Spleen (tissue), 11 donors: ENCODE measurements at regions not wholly inside any gene's neighbourhood (a gene's known extent, or its start where the extent isn't known, plus 50 kb on each side); places are given as distances from the start of the nearest gene placed in this dataset.

Experiments used
- DNase-seq: peaks from one replicate; pipeline ENCODE4 v3.0.0-alpha.2; 2020
- H3K27ac ChIP-seq, 8 donors: fragments of 200-600 bp; sonication (generic) in 7 of 8; 1 replicate in 4 of 8; 2 replicates in 4 of 8; pipeline versions ENCODE4 v1.5.0 to v1.8.0; 2016 to 2021; ENCODE audit warnings: inconsistent platforms in 4 of 8, mild to moderate bottlenecking in 4 of 8, moderate library complexity in 1 of 8
- H3K27me3 ChIP-seq, 7 donors: fragments of 200-600 bp; sonication (generic) in 6 of 7; replicated peaks in 1 of 7; 1 replicate in 4 of 7; 2 replicates in 3 of 7; pipeline versions ENCODE4 v1.5.0 to v1.8.0; 2016 to 2021; ENCODE audit warnings: inconsistent platforms in 3 of 7, mild to moderate bottlenecking in 1 of 7
- H3K36me3 ChIP-seq, 6 donors: fragments of 200-600 bp; sonication (generic) in 5 of 6; 1 replicate in 4 of 6; 2 replicates in 2 of 6; pipeline versions ENCODE4 v1.5.0 to v1.8.0; 2016 to 2021; ENCODE audit warnings: inconsistent platforms in 2 of 6
- H3K4me1 ChIP-seq, 6 donors: fragments of 200-600 bp; sonication (generic) in 5 of 6; 1 replicate in 3 of 6; 2 replicates in 3 of 6; pipeline versions ENCODE4 v1.5.0 to v1.8.0; 2016 to 2021; ENCODE audit warnings: inconsistent platforms in 3 of 6
- H3K4me3 ChIP-seq, 8 donors: fragments of 200-600 bp; sonication (generic) in 7 of 8; 1 replicate in 4 of 8; 2 replicates in 4 of 8; pipeline versions ENCODE4 v1.5.0 to v1.8.0; 2016 to 2021; ENCODE audit warnings: inconsistent platforms in 4 of 8, mild to moderate bottlenecking in 4 of 8, moderate library complexity in 2 of 8
- H3K9me3 ChIP-seq, 8 donors: fragments of 200-600 bp; sonication (generic) in 7 of 8; 1 replicate in 4 of 8; 2 replicates in 4 of 8; pipeline versions ENCODE4 v1.5.0 to v1.8.0; 2016 to 2021; ENCODE audit warnings: inconsistent platforms in 4 of 8
- CTCF ChIP-seq, 11 experiments: fragments of 200-600 bp in 7 of 11; fragments of 450-650 bp in 4 of 11; sonication (generic) in 4 of 11; IDR thresholded peaks in 8 of 11; conservative IDR thresholded peaks in 3 of 11; 1 replicate in 7 of 11; 2 replicates in 4 of 11; pipeline versions ENCODE4 v1.4.0 to v1.8.0; 2016 to 2021; ENCODE audit warnings: antibody characterized with exemption in 11 of 11, inconsistent platforms in 4 of 11, mild to moderate bottlenecking in 1 of 11
- POLR2A ChIP-seq, 3 donors: fragments of 450-650 bp; IDR thresholded peaks; one replicate each; pipeline ENCODE4 v1.5.1; 2017; ENCODE audit warnings: antibody characterized with exemption in 3 of 3, mild to moderate bottlenecking in 1 of 3
- POLR2AphosphoS5 ChIP-seq, 3 donors: sonication (generic); formaldehyde crosslinking; IDR thresholded peaks; one replicate each; pipeline ENCODE4 v1.5.1; 2017; ENCODE audit warnings: antibody characterized with exemption in 3 of 3
- WGBS, 5 donors: extraction: QIAGEN DNeasy Blood & Tissue Kit in 3 of 5; methylation state at CpG; one replicate each; pipeline versions ENCODE4 v1.1.5 to v1.1.7; 2013 to 2018; 5-methylcytosine and 5-hydroxymethylcytosine counted together
- intact Hi-C: fragments of 100-400 bp; cut with DNase I; formaldehyde crosslinking; loops from one replicate; pipeline ENCODE4 v1.15.0; 2023; ENCODE audit warnings: low total_unique reads
- donor health status: healthy with polysubstance abuse.
- donor health status: DM: no; HTN: no; CAD: no; lungs with moderate emphysema.
- donor health status: DM: no; HTN: no; CAD: no.
- donor health status: Bipolar disorder and iron deficiency.
- donor health status: healthy.
- donor health status: DM: no; HTN: no; CAD: no.
- donor health status: DM: yes; HTN: yes; CAD: no.

GRCh38 chr6:140976806-140977205 is 1155.9 kb upstream of the GJE1 start:
- H3K27me3 ChIP-seq: no peaks in the 10 kb centered on the region
- H3K9me3 ChIP-seq: peaks cover 0 to 12% (median 2%) of the 10 kb centered on the region in 8 donors
- 81 to 90% (median 84%) methylated on average over 3 of the region's 3 CpGs for WGBS, 5 donors
- H3K4me3 ChIP-seq: no peak overlapping the region
- no peaks in the 10 kb centered on the region for H3K4me1 ChIP-seq
- no peak overlapping the region for H3K27ac ChIP-seq
- intact Hi-C loops: no loop called here
- TF ChIP-seq CTCF (IDR thresholded peaks at IDR 0.05 in 8 of 11, conservative IDR thresholded peaks at IDR 0.05 in 3 of 11) (no peak), POLR2AphosphoS5 (IDR thresholded peaks at IDR 0.05) (no peak), POLR2A (IDR thresholded peaks at IDR 0.05) (no peak)
- H3K36me3 ChIP-seq: no peaks in the 10 kb centered on the region
- DNase-seq: no peak

DNA sequence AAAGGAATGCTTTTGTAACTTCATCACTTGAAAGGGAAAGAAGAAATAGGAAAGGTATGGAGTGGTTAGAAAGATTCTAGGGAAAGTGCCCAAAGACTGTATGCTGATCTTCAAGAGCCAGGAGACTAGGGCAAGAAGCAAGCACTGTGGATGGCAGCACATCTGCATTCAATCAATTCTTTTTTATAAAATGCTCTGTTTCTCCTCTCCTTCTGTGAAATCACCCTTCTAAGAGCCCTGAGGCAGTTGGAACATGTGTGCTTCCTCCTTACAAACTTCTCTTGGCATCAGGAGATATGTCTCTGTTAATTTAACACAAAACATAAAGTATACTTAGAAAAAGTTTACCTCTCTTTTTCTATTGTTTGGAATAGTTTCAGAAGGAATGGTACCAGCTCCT is 1162.2 kb upstream of the GJE1 start:
- TF ChIP-seq POLR2A (IDR thresholded peaks at IDR 0.05) (no peak), CTCF (IDR thresholded peaks at IDR 0.05 in 8 of 11, conservative IDR thresholded peaks at IDR 0.05 in 3 of 11) (no peak), POLR2AphosphoS5 (IDR thresholded peaks at IDR 0.05) (no peak)

DNA sequence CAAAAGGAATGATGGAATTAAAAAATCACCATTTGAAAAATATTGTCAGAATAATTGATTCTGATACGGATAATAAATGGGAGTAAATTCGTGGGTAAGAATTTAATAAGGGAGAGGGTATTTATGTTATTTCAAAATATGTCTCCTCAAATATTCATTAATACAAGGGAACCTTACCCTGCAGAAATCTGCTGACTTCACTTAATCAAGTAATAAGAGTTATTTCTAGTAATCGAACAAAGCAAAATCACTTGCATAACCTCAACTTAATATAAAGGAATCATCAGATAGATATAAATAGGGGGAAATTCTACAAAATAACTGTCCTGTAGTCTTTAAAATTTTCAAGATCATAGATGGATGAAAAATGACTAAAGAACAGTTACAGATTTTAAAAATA is 1164.7 kb upstream of the GJE1 start:
- TF ChIP-seq POLR2A (IDR thresholded peaks at IDR 0.05): no peak
- no peak for TF ChIP-seq POLR2AphosphoS5 (IDR thresholded peaks at IDR 0.05)
- no peak for TF ChIP-seq CTCF (IDR thresholded peaks at IDR 0.05 in 8 of 11, conservative IDR thresholded peaks at IDR 0.05 in 3 of 11)
- Histone ChIP-seq H3K4me3 (no peak overlapping the region), H3K4me1 (no peaks in the 10 kb centered on the region), H3K27ac (no peak overlapping the region), H3K9me3 (peaks cover 0 to 19% (median 2%) of the 10 kb centered on the region in 8 donors), H3K36me3 (no peaks in the 10 kb centered on the region), H3K27me3 (no peaks in the 10 kb centered on the region)
- DNase-seq: no peak
- intact Hi-C loops: no loop called here
- WGBS, 5 donors: 84 to 95% (median 89%) methylated on average over 3 of the region's 3 CpGs

More for the DNA sequence above, 1162.2 kb upstream of the GJE1 start:
- H3K9me3 ChIP-seq: peaks cover 0 to 19% (median 2%) of the 10 kb centered on the region in 8 donors
- no peaks in the 10 kb centered on the region for H3K4me1 ChIP-seq
- H3K4me3 ChIP-seq: no peak overlapping the region
- H3K27me3 ChIP-seq: no peaks in the 10 kb centered on the region
- intact Hi-C loops: no loop called here
- no peak for DNase-seq
- no peaks in the 10 kb centered on the region for H3K36me3 ChIP-seq
- H3K27ac ChIP-seq: no peak overlapping the region

- no peak for TF ChIP-seq POLR2A (IDR thresholded peaks at IDR 0.05)
- TF ChIP-seq CTCF (IDR thresholded peaks at IDR 0.05 in 8 of 11, conservative IDR thresholded peaks at IDR 0.05 in 3 of 11): no peak
- Histone ChIP-seq H3K27ac (no peak overlapping the region), H3K4me3 (no peak overlapping the region), H3K4me1 (no peaks in the 10 kb centered on the region), H3K36me3 (no peaks in the 10 kb centered on the region), H3K27me3 (no peaks in the 10 kb centered on the region), H3K9me3 (peaks cover 0 to 6% (median 0%) of the 10 kb centered on the region in 8 donors)
- DNase-seq: no peak
- intact Hi-C loops: no loop called here
These were observed 1166.0 kb upstream of the GJE1 start for GRCh38 chr6:140966676-140967075.
